ENCODE measurements at regions not wholly inside any gene's neighbourhood (a gene's known extent, or its start where the extent isn't known, plus 50 kb on each side); places are given as distances from the start of the nearest gene placed in this dataset.
A peak's percentile ranks its signal among the peaks of the same experiment; 100 is the strongest.

DNA sequence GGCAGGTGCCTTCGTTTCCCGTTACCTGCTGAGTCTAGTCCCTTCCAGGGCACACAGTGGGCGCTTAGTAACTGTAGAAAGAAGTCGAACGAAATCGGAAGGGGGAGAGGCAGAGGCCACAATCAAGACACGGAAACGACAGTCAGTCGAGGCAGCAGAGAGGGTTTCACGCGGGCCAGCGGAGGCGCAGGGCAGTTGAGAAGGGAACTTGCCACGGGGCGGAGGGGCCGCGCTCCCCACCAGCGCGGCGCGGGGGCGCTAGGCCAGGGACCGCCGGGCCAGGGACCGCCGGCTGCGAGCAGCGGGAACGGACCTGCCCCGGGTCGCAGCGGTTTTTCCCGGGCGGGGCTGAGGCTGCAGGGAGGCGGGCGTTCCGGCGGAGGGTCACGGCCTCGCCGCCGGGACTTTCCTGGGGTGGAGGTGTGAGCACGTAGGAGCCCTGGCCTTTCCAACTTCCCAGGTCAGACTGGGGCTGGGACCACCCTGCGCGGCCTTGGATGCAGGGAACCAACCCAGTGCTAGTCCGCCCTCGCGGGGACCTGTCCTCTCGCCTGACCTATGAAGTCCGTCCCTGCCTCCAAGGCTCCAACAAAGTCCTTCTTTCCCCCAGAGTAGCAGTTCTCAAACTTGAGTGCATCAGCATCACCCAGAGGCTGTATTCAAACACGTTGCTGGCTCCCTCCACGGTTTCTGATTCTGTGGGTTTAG is 150.1 kb upstream of the FGGY start:
- DNase-seq (ENCODE audit: low read depth), result no peak

DNA sequence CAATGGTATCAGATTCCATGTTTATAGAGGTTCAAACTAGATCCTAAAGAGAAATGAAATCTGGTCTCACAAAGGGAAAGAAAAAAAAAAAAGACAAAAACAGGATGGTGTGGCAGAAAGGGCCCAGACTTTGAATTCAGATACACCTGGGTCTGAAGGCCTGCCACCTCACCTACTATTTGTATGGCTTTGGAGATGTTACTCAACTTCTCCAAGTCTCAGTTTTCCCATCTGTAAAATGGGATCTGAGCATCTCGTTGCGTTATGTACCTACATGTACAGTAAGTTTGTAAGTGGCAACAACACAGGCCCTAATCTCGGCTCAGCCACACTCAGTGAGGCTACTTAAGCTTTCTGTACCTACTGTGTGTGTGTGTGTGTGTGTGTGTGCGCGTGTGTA is 147.5 kb upstream of the FGGY start:
- no peak for DNase-seq (ENCODE audit: low read depth)

DNA sequence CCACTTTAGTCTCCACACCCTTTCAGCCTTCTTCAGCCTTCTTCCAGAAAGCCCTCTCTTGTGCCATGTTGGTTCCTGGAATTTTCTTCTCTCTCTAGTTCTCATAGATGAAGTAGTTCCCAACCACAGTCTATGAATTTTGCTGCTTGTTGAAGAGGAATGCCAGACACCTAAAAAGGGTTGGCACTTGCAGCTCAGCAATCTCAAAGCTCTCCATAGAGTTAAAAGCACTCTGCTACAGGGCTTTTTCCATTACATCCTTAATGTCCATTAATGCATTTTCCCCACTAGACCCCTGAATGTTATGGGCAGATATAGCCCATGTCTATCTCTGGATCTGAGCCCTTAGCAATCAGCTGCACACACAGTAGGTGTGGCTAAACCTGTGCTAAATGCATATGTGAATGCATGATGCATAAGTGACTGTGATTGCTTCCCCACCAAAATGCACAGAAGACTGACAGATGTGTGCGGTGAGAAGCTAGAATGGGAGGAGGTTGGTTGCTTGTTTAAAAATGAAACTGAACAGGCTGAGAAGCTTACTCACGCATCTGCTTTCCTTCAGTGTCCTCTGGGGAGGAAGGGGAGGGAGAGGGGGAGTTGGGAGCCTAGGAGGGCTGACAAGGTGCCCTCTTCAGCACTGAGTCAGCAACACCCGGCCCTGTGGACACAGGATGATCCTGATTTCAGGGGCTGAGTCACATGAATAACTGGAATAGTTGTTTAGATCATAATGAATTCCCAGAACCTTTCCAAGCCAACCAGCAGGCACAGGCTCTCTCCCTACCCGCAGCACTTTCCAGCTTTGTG is 146.1 kb upstream of the FGGY start:
- peak; percentile 99 for DNase-seq (ENCODE audit: low read depth)

DNA sequence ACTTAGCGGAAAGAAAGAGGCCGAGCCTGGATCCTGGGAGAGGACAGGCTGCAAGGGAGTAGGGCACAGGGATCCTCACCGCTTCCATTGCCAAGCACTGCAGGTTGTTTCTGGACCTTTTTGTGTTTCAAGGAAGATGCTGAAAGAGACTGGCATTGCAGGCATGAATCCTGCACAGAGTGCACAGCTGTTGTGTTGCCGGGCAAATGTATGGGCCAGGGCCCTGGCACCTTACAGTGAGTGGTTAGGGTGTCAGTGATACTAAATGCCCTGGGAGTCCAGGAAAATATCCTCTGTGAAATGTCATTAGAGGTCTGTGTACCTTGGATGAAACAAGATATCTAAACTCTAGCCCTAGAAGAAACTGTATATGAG is 145.5 kb upstream of the FGGY start:
- DNase-seq (ENCODE audit: low read depth), result no peak

DNA sequence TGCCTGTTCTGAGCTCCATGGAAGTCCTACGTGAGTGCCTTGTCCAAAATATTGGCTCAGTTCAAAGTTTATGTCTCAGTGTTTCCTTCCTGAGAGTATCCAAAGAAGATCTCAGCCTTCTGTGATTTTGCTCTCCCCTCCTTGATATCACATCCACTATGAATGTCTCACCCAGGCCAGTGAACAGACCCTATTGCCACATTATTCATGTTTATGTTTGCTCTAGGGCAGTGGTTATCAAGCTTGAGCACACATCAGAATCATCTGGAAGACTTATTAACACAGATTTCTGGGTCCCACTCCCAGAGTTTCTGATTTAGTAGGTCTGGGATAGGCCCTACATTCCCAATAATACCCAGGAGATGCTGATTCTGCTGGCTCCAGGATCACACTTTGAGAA is 145.0 kb upstream of the FGGY start:
- no peak for DNase-seq (ENCODE audit: low read depth)

DNA sequence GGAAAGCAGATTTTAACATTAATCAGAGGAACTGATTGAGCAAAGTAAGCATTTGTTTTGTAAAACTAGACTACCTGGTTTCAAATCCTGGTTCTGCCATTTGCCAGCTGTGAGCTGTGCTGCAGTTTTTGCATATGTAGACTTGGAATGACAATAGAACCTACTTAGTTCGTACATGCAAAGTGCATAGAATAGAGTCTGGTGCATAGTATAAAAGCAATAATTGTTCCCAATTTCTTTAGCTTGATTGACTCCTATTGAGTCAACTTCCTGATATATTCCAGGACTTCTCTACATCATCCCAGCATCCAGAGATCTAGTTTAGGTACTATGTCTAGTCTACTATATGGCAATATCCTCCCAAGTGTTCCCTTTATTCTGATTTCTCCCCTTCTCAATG is 144.4 kb upstream of the FGGY start:
- DNase-seq (ENCODE audit: low read depth), result no peak

DNA sequence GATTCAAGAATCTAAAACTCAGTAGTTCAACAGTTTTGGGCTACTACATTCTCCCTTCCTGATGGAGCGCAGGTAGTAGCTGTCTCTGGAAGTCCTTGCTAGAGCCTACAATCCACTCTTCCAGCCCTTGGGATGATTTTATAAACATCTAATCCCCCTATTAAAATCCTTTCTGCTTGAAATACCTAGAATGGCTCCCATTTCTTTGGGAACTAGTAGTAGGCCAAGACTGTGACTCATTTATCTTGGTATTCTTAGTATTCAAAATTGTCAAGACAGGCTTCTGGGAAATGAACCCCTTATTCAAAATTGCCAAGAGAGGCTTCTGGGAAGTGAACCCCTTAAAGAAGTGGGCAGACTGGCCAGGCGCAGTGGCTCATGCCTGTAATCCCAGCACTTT is 142.5 kb upstream of the FGGY start:
- no peak for DNase-seq (ENCODE audit: low read depth)

DNA sequence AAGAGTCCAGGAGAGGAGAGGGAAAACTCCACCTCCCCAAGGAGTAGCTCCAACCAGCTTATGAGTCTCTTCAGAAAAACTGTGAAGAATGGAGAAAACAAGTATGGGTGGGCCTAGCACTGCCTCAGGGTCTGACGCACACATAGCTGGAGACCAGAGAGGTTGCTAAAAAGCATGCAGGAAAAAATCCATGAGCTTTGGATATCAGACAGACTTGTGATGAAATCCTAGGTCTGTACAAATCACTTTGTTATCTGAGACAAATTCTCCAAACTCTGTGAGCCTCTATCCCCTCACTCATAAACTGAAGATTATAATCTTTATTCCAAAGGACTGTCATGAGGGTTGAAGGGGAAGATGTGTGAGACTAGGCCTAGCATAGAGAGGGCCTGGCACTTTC is 141.5 kb upstream of the FGGY start:
- DNase-seq (ENCODE audit: low read depth), result no peak

DNA sequence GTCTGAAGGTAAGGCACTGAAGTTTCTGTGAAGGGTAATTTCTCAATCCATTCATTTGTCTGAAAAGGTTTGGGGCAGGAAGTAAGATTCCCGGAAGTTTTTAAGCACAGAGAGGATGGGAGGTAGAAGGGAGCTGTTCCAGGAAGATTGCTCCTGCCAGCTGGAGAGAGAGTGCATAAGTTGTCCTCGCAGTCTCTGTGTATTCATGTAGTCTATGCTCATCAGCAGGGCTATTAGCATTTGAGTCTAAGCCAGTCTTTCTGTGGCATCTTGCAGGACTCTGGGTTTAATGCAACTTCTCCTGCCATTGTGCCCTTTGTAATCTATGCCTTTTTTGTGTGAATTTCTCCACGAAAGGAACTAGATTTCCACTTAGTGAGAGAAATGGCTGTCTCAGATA is 140.8 kb upstream of the FGGY start:
- no peak for DNase-seq (ENCODE audit: low read depth)

DNA sequence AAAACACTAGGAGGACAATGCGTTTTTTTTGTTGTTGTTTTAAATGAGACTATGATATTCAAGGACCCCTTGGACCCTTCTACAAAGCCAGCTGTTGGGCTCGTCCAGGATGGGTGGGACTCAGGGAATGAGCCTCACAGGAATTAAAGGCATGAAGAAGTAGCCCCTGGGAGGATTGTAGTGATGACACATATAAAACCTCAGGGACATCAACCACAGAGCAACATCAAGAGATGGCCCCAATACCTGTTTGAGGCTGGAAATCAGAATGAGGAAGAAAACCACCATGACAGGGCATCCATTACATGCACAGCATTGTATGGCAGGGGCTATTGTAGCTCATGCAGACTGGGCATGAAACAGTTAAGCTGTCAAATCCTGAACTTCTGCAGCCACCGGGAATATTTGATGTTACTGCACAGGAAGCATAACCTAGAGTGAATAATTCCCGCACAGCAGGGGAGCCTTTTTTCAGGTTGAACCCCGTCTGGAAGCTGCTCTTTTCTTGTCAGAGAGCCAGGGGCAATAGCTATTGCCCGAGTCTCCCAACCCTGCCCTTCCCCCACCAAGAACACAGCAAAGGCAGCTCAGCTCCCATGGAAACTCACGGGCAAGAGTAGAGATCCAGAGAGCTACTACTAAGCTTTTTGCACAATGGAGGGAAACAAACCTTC is 140.2 kb upstream of the FGGY start:
- no peak for DNase-seq (ENCODE audit: low read depth)

DNA sequence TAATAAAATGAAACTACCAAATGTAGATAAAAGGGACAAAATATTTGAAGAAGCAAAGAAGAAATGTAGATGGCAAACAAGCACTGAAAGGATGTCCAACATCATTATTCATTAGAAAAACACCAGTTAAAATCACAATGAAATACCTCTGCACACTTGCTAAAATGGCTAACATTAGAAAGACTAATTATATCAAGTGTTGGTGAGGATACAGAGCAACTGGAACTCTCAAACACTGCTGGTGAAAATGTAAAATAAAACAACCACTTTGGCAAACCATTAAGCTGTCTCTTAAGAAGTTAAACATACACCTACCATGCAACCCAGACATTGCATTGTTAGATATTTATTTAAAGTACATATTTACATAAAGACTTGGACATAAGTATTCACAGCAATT is 138.6 kb upstream of the FGGY start:
- DNase-seq (ENCODE audit: low read depth), result no peak

DNA sequence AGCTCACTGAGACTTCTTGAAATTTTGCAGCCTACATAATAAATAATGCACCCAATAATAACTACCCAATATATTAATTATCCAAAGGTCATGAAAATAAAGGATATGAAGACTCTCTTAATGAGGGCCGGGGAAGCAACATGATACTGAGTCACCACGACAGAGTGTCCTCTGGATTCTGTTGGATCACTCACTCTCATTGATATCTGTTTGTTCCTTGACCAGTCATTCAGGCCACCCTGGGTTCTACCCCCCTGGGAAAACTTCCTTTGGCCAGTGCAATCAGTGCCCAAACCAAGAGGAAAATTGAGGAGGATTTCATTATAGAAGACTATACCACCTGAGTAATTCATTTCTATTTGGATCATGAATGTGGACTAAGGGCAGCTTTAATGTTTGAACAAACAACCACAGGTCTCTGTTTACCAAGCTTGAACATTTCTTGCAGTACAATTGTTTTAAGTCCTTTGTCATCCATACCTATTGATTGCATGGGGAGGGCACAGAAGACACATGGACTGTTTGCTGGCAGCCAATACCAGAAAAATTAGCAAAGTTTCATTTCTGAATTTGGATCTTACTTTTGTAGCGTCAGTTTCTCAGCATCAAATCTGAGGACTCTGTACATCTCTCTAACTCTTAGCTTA is 137.2 kb upstream of the FGGY start:
- DNase-seq (ENCODE audit: low read depth), result no peak

DNA sequence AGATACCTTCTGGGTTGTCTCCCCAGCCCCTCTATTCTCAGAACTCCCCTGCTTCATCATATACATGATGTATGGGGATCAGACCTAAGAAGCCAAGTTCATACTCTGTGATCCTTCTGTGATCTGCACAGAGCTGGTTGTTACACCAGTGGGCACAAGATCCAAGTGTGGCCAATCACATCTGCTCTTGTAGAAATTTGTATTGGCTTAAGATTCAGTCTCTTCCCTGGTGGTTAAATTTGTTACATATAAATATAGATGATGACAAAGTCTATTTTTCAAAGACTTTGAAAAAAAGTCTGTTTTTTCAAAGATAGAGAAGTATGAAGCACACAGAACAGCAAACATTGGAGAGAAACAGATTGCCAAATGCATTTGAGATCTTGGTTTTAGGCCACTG is 135.8 kb upstream of the FGGY start:
- no peak for DNase-seq (ENCODE audit: low read depth)

DNA sequence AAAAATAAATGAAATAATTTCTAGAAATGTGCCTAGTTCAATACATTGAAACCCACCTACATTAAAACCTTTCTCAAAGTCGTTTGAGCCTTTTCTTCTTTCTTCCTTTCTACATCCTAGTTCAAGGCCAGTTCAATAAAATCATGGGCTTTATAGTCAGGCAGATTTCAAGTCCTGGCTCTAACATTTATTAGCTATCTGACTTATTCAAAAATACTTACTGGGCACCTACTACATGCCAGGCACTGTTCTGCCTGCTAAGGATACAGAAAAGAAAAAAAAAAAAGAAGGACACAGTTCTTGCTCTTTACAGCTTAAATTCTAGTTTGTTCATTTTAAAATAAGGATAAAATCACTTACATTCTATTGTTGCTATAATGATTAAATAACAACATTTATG is 134.2 kb upstream of the FGGY start:
- DNase-seq (ENCODE audit: low read depth), result no peak

DNA sequence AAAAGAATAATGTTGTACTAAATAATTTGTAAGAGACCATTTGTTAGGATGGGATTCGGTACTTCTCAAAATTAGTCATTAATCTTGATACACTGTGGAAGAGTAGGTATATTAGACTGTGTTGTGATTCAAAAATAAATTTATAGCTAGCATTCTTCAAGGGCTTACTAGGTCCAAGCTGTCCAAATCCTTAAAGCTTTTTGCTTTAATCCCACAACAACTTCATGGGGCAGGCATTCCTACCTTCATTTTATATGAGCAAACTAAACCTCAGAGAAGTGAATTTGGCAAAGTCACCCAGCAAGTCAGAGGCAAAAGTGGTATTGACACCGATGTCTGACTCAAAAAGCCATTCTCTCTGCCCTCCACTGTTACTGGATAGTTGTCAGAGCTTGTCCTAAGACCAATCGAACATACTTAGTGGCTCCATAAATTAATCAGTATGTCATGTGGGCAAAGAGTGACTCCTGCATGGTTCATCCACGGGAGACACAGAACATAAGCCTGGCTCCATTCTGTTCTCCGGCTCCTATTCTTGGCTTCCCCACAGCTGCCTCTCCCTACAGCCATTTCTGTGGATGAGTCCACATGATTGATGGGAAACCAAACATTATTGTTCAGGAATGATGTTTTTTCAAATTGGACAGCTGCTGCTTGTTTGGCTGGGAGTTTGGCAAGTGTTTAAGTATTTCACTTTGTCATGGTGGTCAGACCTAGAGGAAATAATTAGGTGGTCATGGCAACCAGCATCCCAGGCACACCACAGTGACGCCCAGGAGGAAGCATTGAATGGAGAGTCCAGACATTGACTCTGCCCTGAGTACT is 133.4 kb upstream of the FGGY start:
- DNase-seq (ENCODE audit: low read depth), result peak; percentile 97

DNA sequence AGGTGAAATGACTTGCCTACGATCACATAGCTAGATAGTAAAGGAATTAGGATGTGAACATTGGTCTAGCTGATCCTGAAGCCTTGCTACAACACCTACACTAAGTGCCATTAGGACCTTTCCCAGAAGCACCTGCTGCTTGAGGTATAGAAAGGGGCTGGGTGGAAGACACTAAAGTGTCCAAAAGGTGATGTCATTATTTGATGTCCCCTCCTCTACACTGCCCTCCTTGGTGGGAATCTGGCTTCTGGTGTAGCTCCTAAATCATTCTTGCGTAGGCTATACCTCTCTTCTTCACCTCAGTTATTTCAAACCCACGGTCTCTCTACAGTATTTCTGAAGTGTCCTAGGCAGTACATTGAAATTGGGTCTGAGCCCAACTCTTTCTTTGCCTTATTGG is 132.5 kb upstream of the FGGY start:
- no peak for DNase-seq (ENCODE audit: low read depth)

DNA sequence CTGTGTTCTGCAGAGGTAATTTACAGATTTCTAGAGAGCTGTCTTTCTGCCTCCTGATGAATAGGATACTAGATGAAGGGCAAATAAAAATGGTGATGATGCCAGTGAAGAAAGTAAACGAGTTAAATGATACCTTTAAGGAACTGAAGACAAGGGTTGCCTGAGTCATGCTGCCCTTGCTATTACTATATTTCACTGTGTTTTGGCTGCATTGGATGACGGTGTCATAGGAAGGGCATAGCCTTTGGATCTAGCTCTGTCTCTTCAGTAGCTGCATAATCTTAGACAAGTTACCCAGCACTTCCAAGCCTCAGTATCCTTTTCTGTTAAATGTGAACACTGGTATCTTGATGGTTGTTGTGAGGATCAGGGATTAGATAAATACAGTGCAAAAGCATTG is 131.5 kb upstream of the FGGY start:
- no peak for DNase-seq (ENCODE audit: low read depth)

DNA sequence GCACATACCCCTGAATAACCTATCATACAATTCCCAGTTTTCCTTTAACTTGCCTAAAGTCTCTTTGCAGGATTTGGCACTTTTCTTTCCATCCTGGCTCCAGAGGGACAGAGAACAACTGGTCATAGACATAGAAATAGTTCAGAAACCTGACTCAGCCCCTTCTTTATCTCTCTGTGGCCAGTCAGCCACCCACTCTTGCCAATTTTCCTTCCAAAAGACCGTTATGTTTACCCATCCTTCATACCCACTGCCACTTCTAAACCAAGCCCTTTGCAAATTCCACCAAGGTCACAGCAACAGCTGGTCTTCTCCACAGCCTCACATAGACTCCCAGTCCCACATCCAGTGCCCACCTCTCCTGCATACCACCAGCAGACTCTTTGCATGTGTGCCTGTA is 127.2 kb upstream of the FGGY start:
- DNase-seq (ENCODE audit: low read depth), result no peak

DNA sequence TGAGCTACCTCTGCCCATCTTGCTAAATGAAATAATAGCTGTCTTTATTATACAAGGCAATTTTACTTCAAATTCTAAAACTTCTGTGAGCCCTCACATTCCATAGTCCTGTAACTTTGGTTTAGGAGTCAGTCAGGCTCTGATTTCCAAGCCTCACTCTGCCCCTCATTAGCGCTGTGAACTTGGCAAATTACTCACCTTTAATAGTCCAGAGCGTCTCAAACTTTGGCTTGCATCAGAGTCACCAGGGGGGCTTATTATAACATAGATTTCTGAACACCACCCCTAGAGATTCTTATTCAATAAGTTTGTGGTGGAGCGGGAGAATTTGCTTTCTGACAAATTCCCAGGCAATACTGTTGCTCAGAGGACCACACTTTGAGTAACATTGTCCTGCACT is 126.2 kb upstream of the FGGY start:
- DNase-seq (ENCODE audit: low read depth), result no peak

DNA sequence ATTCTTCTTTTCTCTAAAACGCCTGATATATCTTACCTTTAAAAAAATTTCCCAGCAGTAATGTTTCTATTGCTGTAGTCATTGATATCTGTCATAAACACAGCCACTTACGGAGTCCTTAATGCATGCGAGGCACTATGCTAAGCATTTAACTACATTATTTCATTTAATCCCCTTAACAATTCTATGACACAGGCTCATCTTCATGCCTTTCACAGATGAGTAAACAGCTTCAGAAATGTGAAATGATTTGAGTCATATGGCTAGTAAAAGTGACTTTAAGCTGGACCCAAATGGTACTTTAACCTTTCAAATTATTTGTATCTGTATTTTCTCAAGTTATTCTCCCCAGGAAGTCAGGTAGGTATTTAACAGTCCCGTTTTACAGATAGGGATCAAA is 125.1 kb upstream of the FGGY start:
- no peak for DNase-seq (ENCODE audit: low read depth)

DNA sequence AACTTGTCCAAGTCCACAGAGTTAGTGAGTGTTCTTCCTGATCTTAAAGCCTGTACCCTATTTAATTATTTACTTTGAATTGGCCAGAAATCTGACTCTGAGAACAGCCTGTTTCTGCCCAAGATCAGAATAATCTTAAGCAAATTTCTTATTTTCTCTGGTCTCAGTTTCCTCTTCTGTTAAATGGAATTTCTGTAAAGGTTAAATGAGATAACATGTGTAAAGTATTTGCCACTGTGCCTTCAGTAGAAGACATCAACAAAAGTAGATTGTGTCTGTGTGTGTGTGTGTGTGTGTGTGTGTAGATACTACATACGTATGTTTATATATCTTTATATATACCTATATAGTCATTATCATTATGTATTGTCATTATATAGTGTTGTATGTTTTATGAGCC is 124.2 kb upstream of the FGGY start:
- no peak for DNase-seq (ENCODE audit: low read depth)

DNA sequence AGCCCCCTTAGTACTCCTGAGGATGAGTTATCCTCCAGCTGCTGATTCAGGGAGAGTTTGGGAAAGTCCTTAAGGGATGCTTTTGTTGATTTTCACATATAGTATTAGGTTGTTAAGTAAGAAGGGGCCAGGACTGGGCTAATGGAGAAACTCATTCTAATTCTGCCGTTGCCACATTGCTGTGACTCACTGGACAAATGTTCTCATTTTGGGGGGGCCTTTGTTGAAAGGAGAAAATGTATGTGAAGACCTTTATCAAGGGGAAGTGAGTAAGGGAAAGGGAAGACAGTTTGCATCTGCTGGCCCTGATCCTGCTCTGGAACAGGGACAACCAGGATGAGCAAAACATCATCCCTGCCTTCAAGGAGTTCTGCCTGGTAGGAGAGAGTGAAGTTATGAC is 123.2 kb upstream of the FGGY start:
- peak; percentile 65 for DNase-seq (ENCODE audit: low read depth)
